HL-60 (cell line): ENCODE measurements at regions not wholly inside any gene's neighbourhood (a gene's known extent, or its start where the extent isn't known, plus 50 kb on each side); places are given as distances from the start of the nearest gene placed in this dataset.

Experiments
- CTCF ChIP-seq: IDR thresholded peaks from one replicate; pipeline ENCODE4 v1.5.1; 2011; ENCODE audit warnings: low read length, control low read depth, inconsistent platforms; ENCODE audit not compliant: insufficient read depth
- GABPA ChIP-seq: IDR thresholded peaks from 2 replicates; pipeline ENCODE4 v1.6.1; 2012; ENCODE audit warnings: low read depth
- POLR2AphosphoS5 ChIP-seq: IDR thresholded peaks from 2 replicates; pipeline ENCODE4 v1.6.1; 2012; ENCODE audit warnings: low read depth
- TF ChIP-seq, protein P1 (sequence below): IDR thresholded peaks from 2 replicates; pipeline ENCODE4 v1.6.1; 2012; ENCODE audit warnings: low read depth; ENCODE audit not compliant: insufficient replicate concordance

GRCh38 chr5:14983666-14984441, 112.3 kb upstream of the ANKH start:
- TF ChIP-seq CTCF (no peak), POLR2AphosphoS5 (no peak), GABPA (no peak)
- TF ChIP-seq, protein P1, sequence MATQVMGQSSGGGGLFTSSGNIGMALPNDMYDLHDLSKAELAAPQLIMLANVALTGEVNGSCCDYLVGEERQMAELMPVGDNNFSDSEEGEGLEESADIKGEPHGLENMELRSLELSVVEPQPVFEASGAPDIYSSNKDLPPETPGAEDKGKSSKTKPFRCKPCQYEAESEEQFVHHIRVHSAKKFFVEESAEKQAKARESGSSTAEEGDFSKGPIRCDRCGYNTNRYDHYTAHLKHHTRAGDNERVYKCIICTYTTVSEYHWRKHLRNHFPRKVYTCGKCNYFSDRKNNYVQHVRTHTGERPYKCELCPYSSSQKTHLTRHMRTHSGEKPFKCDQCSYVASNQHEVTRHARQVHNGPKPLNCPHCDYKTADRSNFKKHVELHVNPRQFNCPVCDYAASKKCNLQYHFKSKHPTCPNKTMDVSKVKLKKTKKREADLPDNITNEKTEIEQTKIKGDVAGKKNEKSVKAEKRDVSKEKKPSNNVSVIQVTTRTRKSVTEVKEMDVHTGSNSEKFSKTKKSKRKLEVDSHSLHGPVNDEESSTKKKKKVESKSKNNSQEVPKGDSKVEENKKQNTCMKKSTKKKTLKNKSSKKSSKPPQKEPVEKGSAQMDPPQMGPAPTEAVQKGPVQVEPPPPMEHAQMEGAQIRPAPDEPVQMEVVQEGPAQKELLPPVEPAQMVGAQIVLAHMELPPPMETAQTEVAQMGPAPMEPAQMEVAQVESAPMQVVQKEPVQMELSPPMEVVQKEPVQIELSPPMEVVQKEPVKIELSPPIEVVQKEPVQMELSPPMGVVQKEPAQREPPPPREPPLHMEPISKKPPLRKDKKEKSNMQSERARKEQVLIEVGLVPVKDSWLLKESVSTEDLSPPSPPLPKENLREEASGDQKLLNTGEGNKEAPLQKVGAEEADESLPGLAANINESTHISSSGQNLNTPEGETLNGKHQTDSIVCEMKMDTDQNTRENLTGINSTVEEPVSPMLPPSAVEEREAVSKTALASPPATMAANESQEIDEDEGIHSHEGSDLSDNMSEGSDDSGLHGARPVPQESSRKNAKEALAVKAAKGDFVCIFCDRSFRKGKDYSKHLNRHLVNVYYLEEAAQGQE, result no peak
